ENCODE measurements at regions not wholly inside any gene's neighbourhood (a gene's known extent, or its start where the extent isn't known, plus 50 kb on each side); places are given as distances from the start of the nearest gene placed in this dataset.
A peak's percentile ranks its signal among the peaks of the same experiment; 100 is the strongest.

DNA sequence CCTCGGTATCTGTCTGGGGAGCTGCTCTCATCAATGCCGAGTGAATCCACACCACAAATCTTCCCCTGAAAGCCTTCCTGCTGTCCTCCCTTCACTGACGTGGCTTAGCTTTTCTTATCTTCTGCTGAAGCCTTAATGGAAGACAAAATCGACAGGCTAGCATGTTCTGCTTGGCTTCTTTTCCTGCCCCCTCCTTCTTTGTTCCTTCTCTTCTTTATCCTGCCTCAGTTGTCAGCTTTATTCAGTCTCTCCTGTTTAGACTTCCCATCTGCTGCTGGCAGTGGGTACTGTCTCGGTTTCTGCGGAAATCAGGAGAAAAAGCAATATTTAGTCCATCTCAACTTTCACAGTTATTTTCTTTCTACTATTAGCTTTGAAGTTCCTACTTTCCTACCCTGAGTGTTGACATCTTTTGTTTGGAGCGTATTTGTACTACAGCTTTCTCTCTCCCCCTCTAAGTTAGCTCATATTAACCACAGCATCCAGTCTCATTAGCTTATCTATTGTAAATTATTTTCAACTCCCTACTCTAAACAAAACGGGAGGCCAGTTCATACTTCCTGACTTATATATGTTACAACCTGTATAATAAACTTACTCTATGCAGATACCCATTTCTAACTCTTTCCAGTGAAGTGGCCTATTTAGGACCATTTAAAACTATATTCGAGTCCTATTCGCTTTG lies 226.0 kb downstream of the DACT1 start:
- H3K36me3 ChIP-seq: no peaks in the 10 kb centered on the region
- no peak overlapping the region for H3K4me3 ChIP-seq
- H3K4me1 ChIP-seq: peaks cover 0 to 6% (median 0%) of the 10 kb centered on the region in 3 donors
- no peaks in the 10 kb centered on the region for H3K27me3 ChIP-seq
- no peak for DNase-seq
- intact Hi-C loops (cut with DNase I): no loop called here
- no peaks in the 10 kb centered on the region for H3K9me3 ChIP-seq
- WGBS, 2 donors: 68 to 72% methylated on average over 10 of the region's 10 CpGs
- no peak for TF ChIP-seq POLR2A (IDR thresholded peaks at IDR 0.05)
- TF ChIP-seq, protein P1, sequence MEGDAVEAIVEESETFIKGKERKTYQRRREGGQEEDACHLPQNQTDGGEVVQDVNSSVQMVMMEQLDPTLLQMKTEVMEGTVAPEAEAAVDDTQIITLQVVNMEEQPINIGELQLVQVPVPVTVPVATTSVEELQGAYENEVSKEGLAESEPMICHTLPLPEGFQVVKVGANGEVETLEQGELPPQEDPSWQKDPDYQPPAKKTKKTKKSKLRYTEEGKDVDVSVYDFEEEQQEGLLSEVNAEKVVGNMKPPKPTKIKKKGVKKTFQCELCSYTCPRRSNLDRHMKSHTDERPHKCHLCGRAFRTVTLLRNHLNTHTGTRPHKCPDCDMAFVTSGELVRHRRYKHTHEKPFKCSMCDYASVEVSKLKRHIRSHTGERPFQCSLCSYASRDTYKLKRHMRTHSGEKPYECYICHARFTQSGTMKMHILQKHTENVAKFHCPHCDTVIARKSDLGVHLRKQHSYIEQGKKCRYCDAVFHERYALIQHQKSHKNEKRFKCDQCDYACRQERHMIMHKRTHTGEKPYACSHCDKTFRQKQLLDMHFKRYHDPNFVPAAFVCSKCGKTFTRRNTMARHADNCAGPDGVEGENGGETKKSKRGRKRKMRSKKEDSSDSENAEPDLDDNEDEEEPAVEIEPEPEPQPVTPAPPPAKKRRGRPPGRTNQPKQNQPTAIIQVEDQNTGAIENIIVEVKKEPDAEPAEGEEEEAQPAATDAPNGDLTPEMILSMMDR (IDR thresholded peaks at IDR 0.05): no peak
- H3K27ac ChIP-seq: no peak overlapping the region

DNA sequence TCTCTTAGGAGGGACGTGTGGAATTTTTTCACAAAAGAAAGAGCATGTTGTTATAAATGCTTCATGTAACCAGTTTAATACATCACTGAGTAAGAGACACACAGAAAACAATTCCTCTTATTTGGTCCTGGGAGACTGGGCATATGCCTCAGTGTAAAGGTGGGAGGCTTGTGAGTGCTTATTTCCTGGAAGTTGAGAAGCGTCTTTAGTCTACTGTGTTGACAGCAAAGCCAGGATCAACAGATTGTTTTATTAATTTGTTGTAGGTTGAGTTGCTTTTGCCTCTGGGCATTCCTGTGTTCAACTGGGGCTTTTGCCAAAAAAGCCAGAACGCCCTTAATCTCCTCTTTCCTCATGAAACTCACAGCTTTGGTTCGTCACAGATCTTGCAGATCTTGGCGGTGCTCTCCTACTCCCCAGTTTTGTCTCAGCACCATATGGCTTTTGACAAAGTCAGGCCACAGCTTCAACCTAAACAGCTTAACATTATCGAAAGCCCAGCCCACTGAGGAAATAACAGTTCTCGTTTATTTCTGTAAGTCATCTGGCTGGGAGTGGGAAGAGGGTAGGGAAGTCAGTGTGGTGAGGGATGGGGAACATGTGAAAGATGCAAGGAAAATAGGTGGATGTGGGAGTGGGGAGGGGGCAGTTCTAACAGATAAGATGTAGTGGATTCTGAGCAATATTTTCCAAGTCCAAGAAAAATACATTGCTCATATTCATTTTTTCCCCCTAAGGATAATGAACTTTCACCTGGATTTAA lies 227.2 kb downstream of the DACT1 start:
- 31 to 32% methylated on average over 7 of the region's 7 CpGs for WGBS, 2 donors
- intact Hi-C loops (cut with DNase I): no loop called here
- no peak for TF ChIP-seq POLR2A (IDR thresholded peaks at IDR 0.05)
- Histone ChIP-seq H3K9me3 (no peaks in the 10 kb centered on the region), H3K4me3 (no peak overlapping the region), H3K4me1 (peaks cover 0 to 6% (median 0%) of the 10 kb centered on the region in 3 donors), H3K36me3 (no peaks in the 10 kb centered on the region), H3K27ac (peak overlapping the region in 1 of 4 donors; percentile 25), H3K27me3 (no peaks in the 10 kb centered on the region)
- no peak for DNase-seq

DNA sequence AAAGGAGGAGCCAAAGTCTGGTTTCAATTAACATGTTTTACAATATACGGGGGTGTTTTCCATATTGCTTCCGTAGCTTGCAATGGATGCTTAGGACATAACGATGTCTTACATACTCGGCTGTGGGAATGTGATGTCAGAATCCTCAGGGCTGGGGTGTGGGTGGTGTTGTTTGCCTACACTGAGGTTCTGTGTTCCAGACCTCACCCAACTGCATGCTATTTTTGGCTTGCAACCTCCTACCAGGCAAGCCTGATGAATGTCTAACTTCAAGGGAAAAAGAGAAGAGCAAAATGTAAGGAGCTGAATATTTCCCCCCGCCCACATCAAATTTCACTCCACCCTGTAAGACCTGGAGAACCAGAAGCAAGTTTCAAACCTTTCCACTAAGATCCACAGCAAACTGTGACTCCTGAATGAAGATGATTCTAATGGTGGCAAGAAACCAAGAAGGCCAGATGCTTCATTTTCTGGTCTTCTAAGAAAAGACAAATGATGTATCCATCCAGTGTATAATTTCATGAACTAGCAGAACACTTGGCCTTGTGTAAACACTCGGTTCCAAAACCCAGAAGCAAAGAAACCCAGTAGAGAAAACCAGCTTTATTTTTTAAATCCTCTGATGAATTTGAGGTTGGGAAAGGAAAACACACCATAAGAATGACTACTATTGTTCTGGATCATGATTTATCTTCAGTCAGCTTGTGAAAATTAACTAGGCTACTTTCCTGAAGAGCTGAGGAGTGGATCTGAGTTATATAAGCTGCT lies 227.9 kb downstream of the DACT1 start:
- Histone ChIP-seq H3K9me3 (no peaks in the 10 kb centered on the region), H3K4me1 (peaks cover 0 to 6% (median 0%) of the 10 kb centered on the region in 3 donors), H3K36me3 (no peaks in the 10 kb centered on the region), H3K4me3 (no peak overlapping the region), H3K27me3 (no peaks in the 10 kb centered on the region), H3K27ac (no peak overlapping the region)
- no peak for DNase-seq
- intact Hi-C loops (cut with DNase I): no loop called here
- TF ChIP-seq POLR2A (IDR thresholded peaks at IDR 0.05): no peak
- TF ChIP-seq, protein P1 (IDR thresholded peaks at IDR 0.05): no peak
- 65 to 66% methylated on average over 6 of the region's 6 CpGs for WGBS, 2 donors

DNA sequence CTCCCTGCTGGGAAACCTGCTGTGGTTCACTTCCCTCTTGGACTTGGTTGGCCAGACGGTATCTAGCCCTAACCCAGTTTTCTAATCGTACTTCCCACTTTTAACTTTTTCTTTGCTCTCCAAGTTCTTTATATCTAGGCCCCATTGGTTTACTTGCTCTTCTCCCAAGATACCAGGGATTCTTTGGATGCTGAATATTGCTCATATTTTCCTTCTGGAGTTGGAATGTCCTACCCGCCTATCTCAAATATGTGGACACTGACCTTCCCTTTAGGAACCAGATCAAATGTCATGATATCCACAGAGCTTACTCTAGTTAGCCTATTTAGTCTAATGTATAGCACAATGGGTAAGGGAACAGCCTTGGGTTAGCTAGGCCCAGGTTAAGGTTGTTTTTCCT lies 228.6 kb downstream of the DACT1 start:
- Histone ChIP-seq H3K27me3 (no peaks in the 10 kb centered on the region), H3K4me3 (no peak overlapping the region), H3K36me3 (no peaks in the 10 kb centered on the region), H3K9me3 (no peaks in the 10 kb centered on the region), H3K27ac (no peak overlapping the region), H3K4me1 (peaks cover 0 to 6% (median 0%) of the 10 kb centered on the region in 3 donors)
- TF ChIP-seq, protein P1 (IDR thresholded peaks at IDR 0.05): no peak
- TF ChIP-seq POLR2A (IDR thresholded peaks at IDR 0.05): no peak
- no peak for DNase-seq
- 68 to 77% methylated on average over 3 of the region's 3 CpGs for WGBS, 2 donors
- intact Hi-C loops (cut with DNase I): no loop called here

DNA sequence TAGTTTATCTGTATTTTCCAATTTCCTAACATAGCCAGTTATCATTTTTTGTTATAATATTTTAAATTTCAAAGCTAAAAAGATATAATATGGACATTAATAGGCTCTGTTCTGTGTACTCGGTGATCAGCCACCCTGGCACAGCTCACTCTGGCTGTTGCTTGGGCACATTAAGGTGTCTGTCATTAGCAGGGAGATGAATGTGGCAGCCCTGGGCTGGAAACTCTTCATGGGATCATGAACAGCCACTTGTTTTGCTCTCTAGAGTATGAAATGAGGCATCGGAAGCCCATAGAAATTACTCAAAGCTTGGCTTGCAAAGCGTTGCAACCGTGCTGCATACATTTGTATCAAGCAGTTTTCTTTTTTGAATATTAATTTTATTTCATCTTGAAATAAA lies 233.2 kb downstream of the DACT1 start:
- Histone ChIP-seq H3K27me3 (no peaks in the 10 kb centered on the region), H3K9me3 (no peaks in the 10 kb centered on the region), H3K4me3 (no peak overlapping the region), H3K27ac (no peak overlapping the region), H3K4me1 (no peaks in the 10 kb centered on the region), H3K36me3 (no peaks in the 10 kb centered on the region)
- WGBS, 2 donors: 91 to 95% methylated on average over 4 of the region's 4 CpGs
- intact Hi-C loops (cut with DNase I): no loop called here
- TF ChIP-seq POLR2A (IDR thresholded peaks at IDR 0.05): no peak
- TF ChIP-seq, protein P1 (IDR thresholded peaks at IDR 0.05): no peak
- DNase-seq: no peak
